SU-DHL-6 (cell line): ENCODE measurements at regions not wholly inside any gene's neighbourhood (a gene's known extent, or its start where the extent isn't known, plus 50 kb on each side); places are given as distances from the start of the nearest gene placed in this dataset.

ENCODE experiments used
- EZH2phosphoT487 ChIP-seq: fragments of 200-600 bp; sonication (generic), shearing (Covaris generic); conservative IDR thresholded peaks from 2 replicates; pipeline ENCODE4 v1.6.1; 2018; ENCODE audit warnings: mild to moderate bottlenecking, antibody characterized with exemption, low read length, moderate library complexity, mixed read lengths
- TF ChIP-seq, protein P1 (sequence below): fragments of 200-600 bp; sonication (generic); IDR thresholded peaks from one replicate; pipeline ENCODE4 v1.5.1; 2017; ENCODE audit warnings: antibody characterized with exemption, mild to moderate bottlenecking, low read length, moderate library complexity; ENCODE audit not compliant: insufficient read depth, poor library complexity, severe bottlenecking

- no peak for TF ChIP-seq EZH2phosphoT487
- TF ChIP-seq, protein P1, sequence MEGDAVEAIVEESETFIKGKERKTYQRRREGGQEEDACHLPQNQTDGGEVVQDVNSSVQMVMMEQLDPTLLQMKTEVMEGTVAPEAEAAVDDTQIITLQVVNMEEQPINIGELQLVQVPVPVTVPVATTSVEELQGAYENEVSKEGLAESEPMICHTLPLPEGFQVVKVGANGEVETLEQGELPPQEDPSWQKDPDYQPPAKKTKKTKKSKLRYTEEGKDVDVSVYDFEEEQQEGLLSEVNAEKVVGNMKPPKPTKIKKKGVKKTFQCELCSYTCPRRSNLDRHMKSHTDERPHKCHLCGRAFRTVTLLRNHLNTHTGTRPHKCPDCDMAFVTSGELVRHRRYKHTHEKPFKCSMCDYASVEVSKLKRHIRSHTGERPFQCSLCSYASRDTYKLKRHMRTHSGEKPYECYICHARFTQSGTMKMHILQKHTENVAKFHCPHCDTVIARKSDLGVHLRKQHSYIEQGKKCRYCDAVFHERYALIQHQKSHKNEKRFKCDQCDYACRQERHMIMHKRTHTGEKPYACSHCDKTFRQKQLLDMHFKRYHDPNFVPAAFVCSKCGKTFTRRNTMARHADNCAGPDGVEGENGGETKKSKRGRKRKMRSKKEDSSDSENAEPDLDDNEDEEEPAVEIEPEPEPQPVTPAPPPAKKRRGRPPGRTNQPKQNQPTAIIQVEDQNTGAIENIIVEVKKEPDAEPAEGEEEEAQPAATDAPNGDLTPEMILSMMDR, result no peak
These were observed 535.1 kb downstream of the FAT4 start for GRCh38 chr4:125849869-125850268.
